ENCODE measurements at regions not wholly inside any gene's neighbourhood (a gene's known extent, or its start where the extent isn't known, plus 50 kb on each side); places are given as distances from the start of the nearest gene placed in this dataset.
"Not testable (repeated sequence)": the region's sequence is repeated elsewhere in the genome, so short reads cannot be mapped to it uniquely, and the experiment has no call there.

GRCh38 chr15:38128341-38128781, 124.3 kb upstream of the SPRED1 start:
- peak; percentile 54 to 92 (median 74) for DNase-seq

DNA sequence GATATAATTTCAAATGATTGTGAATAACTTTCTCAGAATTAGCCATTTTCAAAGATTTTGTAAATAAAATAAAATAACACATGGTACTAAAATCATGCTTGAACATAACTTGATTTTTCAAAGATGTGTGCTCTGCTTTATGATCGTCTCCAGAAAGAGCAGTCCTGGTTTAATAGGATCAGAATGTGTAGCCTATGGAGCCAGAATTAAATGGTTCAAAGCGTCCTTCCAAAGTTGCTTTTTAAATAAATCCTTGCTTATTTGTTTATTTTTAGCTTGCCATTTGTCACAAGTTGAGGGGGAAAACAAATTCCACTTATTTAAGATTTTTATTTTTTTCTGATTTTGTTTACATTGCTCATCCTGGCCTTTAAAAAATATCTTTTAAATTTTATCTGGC, 123.7 kb upstream of the SPRED1 start:
- no peak for DNase-seq

- DNase-seq = peak; percentile 92 to 99 (median 95)
Observed at GRCh38 chr15:38129531-38130204, 123.0 kb upstream of the SPRED1 start.

DNA sequence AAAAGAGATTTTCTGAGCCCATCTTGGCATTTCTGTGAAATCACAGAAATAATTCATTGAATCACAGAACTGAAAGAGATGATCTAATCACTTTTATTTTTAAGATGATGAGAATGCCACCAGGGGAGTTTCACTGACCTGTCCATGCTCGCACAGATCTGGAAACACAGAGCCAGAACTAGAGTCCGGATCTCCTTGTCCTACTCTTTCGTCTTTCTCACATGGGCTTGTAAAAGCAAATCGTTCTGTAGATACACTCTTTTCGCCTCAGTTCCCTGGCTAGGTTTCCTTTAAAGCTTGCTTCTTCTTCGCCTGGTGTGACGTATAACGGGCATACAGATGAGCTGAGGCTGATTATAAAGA, 122.5 kb upstream of the SPRED1 start:
- no peak for DNase-seq

DNA sequence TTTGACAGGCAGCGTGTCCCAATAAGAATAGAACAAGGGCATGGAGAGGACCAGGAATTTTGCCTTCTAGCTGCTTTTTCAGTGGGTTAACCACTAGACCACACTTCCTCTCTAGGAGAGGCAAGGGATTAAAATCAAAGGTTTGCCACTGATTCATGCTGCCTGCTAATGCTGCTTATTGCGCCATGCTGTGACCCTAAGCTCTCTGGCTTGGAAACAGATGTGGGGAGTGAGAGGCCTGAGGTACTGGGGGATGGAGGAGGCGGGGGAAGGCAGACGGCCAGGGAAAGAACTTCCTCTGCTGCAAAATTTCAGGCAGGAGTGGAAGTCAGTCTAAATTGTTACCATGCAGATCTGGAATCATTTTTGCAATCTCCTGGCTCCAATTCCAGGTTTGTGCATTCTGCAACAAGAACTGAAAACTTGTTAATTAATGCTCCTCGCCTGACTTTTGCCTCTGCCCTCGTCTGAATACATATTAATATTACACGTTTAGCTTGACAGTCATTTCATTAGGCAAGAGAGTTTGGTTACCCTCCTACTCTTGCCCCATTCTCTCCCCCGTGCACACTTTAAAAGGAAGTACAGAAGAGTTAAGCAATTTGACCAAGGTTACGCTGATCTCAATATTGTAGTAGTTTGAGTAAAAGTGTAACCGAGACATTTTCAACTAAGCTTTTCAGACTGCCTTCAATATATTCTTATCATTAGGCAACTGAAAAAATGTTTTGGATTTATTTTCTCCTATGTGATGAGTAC, 121.7 kb upstream of the SPRED1 start:
- peak; percentile 89 to 97 (median 94) for DNase-seq

GRCh38 chr15:38134252-38134651, 118.4 kb upstream of the SPRED1 start:
- DNase-seq = peak; percentile 89 to 96 (median 91)

DNA sequence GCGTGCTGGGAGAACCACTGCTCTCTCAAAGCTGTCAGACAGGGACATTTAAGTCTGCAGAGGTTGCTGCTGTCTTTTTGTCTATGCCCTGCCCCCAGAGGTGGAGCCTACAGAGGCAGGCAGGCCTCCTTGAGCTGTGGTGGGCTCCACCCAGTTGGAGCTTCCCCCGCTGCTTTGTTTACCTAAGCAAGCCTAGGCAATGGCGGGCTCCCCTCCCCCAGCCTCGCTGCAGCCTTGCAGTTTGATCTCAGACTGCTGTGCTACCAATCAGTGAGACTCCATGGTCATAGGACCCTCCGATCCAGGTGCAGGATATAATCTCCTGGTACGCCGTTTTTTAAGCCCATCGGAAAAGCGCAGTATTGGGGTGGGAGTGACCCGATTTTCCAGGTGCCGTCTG, 110.4 kb upstream of the SPRED1 start:
- DNase-seq = not testable (repeated sequence)

DNA sequence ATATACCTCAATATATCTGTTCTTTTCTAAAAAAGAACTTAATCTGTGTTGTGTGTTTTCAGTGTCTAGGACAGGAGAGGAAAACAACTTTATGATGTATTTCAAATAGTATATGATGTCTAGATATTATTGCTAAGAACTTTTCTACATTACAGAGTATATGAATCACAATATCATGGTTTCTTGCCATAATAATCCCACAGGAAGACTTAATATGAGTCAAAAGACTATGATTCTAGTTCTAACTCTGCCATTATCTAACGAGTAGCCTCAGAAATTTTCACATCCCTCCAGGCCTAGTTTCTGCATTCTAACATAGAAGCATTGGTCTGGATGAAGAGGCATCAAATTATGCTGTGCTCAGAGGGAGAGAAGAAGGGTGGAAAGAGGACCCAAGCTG, 107.7 kb upstream of the SPRED1 start:
- no peak for DNase-seq

- no peak for DNase-seq
Observed at GRCh38 chr15:38145651-38146111, 107.0 kb upstream of the SPRED1 start.

DNA sequence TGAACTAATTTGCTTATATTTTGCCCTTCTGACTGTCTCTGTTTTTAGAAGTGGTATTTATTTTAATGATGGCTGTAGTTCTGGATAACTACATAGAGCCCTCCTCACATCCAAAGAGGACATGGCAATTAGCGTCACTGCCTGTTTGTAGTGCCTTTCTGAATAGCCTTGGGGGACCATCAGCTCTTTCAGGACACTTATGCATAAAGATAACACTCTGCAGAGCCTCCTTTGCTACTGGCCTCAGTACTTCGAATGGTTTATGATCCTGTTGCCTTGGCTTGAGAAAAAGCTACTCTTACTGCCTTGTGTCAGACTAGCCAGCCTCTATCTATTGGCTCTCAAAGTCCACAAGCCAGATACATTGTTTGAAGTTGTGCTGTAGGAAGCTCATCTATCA, 105.4 kb upstream of the SPRED1 start:
- DNase-seq = no peak

- DNase-seq = no peak
Observed at GRCh38 chr15:38148471-38148870, 104.2 kb upstream of the SPRED1 start.

- DNase-seq = no peak
Observed at GRCh38 chr15:38149315-38149714, 103.3 kb upstream of the SPRED1 start.

DNA sequence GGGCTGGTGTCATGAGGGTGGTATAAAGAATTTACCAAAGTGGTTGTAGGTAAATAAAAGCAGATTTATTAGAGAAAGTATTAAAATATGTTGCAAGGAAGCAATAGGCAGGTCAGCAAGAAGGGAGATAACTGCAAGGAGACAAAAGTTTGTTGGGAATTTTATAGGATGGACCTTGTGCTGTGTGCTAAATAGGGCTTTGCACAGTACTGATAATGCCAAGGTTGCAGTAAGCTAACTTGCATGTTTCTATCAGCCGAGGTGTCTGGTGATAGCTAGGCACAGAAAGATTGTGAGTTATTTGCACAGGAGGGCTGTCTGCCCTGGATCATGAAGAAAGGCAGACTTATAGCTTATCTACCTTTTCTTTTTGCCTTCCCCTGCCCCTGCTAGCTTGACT, 102.5 kb upstream of the SPRED1 start:
- no peak for DNase-seq

DNA sequence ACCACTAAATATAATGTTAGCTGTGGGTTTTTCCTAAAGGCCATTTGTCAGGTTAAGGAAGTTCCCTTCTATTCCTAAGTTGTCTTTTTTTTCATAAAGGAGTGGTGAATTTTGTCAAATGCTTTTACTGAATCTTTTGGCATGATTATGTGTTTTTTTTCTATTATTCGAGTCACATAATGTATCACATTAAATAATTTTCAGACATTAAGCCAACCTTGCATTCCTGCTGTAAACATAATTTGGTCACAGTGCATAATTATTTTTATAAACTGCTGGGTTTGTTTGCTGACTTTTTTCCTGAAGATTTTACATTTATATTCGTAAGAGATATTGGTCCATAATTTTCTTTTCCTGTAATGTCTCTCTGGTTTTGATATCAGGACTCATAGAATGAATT, 101.8 kb upstream of the SPRED1 start:
- no peak for DNase-seq

- DNase-seq = peak in 2 of 4 experiments; percentile 46 to 50
Observed at GRCh38 chr15:38153781-38154180, 98.9 kb upstream of the SPRED1 start.

- no peak for DNase-seq
Observed at GRCh38 chr15:38154255-38154654, 98.4 kb upstream of the SPRED1 start.

DNA sequence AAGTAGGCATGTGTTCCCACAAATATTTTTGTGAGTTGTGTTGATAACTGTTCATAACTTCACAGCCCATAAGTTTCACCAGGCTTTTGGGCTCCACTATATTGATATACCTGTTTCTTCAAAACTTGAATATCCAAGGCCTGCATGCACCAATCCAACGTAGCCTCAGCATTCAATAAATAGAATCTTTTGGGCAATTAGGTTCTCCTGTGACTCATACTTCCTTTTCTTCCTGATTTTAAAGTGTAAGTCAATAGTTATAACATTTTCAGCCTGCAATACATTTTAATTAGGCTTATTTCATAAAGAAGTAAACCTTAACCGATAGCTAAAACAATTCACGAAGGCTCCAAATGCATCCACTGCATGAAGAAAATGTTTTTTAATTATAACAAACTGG, 97.8 kb upstream of the SPRED1 start:
- peak in 2 of 4 experiments; percentile 30 to 38 for DNase-seq

- no peak for DNase-seq
Observed at GRCh38 chr15:38163658-38164057, 89.0 kb upstream of the SPRED1 start.

- DNase-seq = no peak
Observed at GRCh38 chr15:38164061-38164460, 88.6 kb upstream of the SPRED1 start.

- no peak for DNase-seq
Observed at GRCh38 chr15:38164507-38164906, 88.1 kb upstream of the SPRED1 start.

DNA sequence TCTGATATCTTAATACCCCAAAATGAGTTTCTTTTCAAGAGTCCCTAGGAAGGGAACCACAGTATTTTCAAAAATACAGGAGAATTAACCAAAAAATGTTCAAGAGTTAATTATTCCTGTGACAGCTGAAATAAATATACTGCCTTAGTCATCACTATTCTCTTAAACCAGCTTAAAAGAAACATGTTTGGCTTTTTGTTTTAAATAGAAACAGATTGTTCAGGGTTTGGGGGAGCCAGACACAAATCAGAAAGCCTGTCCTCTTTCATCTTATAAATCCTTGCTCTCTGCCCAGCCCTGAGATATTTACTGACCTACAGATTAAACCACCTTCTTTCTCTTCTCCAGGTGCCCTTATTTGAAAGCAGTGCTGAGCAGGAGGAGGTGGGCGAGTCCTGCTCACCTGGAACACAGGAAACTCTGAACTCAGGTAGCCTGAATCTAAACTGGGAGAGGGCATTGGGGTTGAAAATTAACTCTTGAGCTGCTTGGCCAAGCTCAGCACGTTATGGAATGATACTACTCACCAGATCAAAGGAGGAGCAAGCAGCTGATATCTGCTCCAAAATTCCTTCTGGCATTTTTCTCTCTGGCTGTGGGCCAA, 84.1 kb upstream of the SPRED1 start:
- DNase-seq = no peak

DNA sequence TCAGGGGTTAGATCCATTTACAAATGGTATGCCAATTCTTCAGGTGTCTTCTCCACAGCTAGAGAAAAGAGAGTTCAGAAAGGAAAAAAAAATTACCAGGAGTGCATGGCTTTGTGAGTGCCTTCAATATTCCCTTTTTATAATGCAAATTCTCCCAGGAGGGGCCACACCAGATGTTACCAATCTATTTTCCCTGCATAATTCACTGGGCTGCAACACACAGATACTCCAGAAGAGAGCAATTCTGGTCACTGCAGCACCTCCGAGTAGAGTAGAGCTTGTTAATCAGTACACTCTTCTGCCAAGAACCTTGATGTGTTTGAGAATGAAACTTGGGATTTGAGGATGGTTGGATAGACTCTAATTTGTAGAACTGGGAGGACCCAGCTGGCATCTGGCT, 80.7 kb upstream of the SPRED1 start:
- DNase-seq = no peak

GRCh38 chr15:38174691-38175090, 77.9 kb upstream of the SPRED1 start:
- DNase-seq = no peak

GRCh38 chr15:38176155-38176554, 76.5 kb upstream of the SPRED1 start:
- peak; percentile 27 to 60 (median 48) for DNase-seq
